ENCODE measurements at regions not wholly inside any gene's neighbourhood (a gene's known extent, or its start where the extent isn't known, plus 50 kb on each side); places are given as distances from the start of the nearest gene placed in this dataset.

DNA sequence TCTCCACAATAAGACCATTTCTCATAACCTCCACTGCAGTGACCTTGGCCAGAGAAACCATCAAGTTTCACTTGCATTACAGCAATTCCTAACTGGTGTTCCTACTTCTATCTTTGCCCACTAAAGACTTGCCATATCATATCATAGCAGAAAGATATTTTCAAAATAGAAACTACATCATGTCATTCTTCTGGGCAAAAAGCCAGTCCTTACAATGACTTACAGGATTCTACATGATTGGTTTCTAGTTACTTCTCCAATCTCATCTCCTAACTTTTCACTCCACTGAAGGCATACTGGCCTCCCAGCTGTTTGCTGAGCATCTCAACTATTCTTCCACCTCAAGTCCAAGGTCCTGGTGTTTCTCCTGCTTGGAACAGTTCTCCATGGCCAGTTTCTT lies 151.4 kb downstream of the HNMT start:
- no peak for TF ChIP-seq EP300 (IDR thresholded peaks at IDR 0.05; ENCODE audit: low read depth)
- TF ChIP-seq, protein P1, sequence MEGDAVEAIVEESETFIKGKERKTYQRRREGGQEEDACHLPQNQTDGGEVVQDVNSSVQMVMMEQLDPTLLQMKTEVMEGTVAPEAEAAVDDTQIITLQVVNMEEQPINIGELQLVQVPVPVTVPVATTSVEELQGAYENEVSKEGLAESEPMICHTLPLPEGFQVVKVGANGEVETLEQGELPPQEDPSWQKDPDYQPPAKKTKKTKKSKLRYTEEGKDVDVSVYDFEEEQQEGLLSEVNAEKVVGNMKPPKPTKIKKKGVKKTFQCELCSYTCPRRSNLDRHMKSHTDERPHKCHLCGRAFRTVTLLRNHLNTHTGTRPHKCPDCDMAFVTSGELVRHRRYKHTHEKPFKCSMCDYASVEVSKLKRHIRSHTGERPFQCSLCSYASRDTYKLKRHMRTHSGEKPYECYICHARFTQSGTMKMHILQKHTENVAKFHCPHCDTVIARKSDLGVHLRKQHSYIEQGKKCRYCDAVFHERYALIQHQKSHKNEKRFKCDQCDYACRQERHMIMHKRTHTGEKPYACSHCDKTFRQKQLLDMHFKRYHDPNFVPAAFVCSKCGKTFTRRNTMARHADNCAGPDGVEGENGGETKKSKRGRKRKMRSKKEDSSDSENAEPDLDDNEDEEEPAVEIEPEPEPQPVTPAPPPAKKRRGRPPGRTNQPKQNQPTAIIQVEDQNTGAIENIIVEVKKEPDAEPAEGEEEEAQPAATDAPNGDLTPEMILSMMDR (IDR thresholded peaks at IDR 0.05), result no peak

Data from transverse colon (tissue), 3 donors.